Neural progenitor cell (in vitro differentiated cells): ENCODE measurements at regions not wholly inside any gene's neighbourhood (a gene's known extent, or its start where the extent isn't known, plus 50 kb on each side); places are given as distances from the start of the nearest gene placed in this dataset.
"Not testable (repeated sequence)": the region's sequence is repeated elsewhere in the genome, so short reads cannot be mapped to it uniquely, and the experiment has no call there.

Experiments
- DNase-seq: peaks from one replicate; pipeline ENCODE4 v3.0.0-alpha.2; 2016; ENCODE audit warnings: low spot score
- H2AFZ ChIP-seq: fragments of 200-600 bp; sonication (generic); replicated peaks from 2 replicates; pipeline ENCODE4 v1.6.1; 2016; ENCODE audit warnings: antibody characterized with exemption
- H3F3A ChIP-seq: fragments of 200-600 bp; sonication (generic); 2 replicates; pipeline ENCODE4 v1.6.1; 2016; ENCODE audit warnings: antibody characterized with exemption, low read depth
- H3K27ac ChIP-seq: fragments of 200-600 bp; sonication (generic); 2 replicates; pipeline ENCODE4 v1.5.1; 2016; ENCODE audit warnings: mild to moderate bottlenecking
- H3K27me3 ChIP-seq: fragments of 200-600 bp; sonication (generic); 2 replicates; pipeline ENCODE4 v1.6.1; 2016; ENCODE audit warnings: mild to moderate bottlenecking, moderate library complexity
- H3K36me3 ChIP-seq: fragments of 200-600 bp; sonication (generic); 2 replicates; pipeline ENCODE4 v1.5.1; 2016
- H3K4me1 ChIP-seq: fragments of 200-600 bp; sonication (generic); 2 replicates; pipeline ENCODE4 v1.6.1; 2016; ENCODE audit warnings: mixed run types
- H3K4me2 ChIP-seq: fragments of 200-600 bp; sonication (generic); 2 replicates; pipeline ENCODE4 v1.6.1; 2016
- H3K4me3 ChIP-seq: fragments of 200-600 bp; sonication (generic); 2 replicates; pipeline ENCODE4 v1.5.1; 2016
- H3K79me2 ChIP-seq: fragments of 200-600 bp; sonication (generic); 2 replicates; pipeline ENCODE4 v1.6.1; 2016; ENCODE audit warnings: low read depth
- H3K9ac ChIP-seq: fragments of 200-600 bp; sonication (generic); 2 replicates; pipeline ENCODE4 v1.6.1; 2016
- H3K9me3 ChIP-seq: fragments of 200-600 bp; sonication (generic); 2 replicates; pipeline ENCODE4 v1.5.1; 2016; ENCODE audit warnings: low read depth
- H4K20me1 ChIP-seq: fragments of 200-600 bp; sonication (generic); 2 replicates; pipeline ENCODE4 v1.6.1; 2016; ENCODE audit warnings: low read depth
- H3K27ac Mint-ChIP-seq: 3 replicates; pipeline ENCODE4 v1.8.0; 2021; ENCODE audit warnings: mixed read lengths
- H3K27me3 Mint-ChIP-seq: 2 replicates; pipeline ENCODE4 v1.8.0; 2022; ENCODE audit warnings: low read depth, mild to moderate bottlenecking, inconsistent platforms, moderate library complexity, mixed read lengths; ENCODE audit not compliant: insufficient read depth
- H3K36me3 Mint-ChIP-seq: 3 replicates; pipeline ENCODE4 v1.8.0; 2021; ENCODE audit warnings: mixed read lengths
- H3K4me1 Mint-ChIP-seq: 3 replicates; pipeline ENCODE4 v1.8.0; 2021; ENCODE audit warnings: mixed read lengths
- H3K4me3 Mint-ChIP-seq: 3 replicates; pipeline ENCODE4 v1.8.0; 2021; ENCODE audit warnings: mild to moderate bottlenecking, moderate library complexity, mixed read lengths
- H3K9me3 Mint-ChIP-seq: 3 replicates; pipeline ENCODE4 v1.8.0; 2020; ENCODE audit warnings: mixed read lengths
- EZH2 ChIP-seq: fragments of 200-600 bp; sonication (generic); IDR thresholded peaks from 2 replicates; pipeline ENCODE4 v1.6.1; 2017; ENCODE audit warnings: antibody characterized with exemption, mild to moderate bottlenecking, moderate library complexity
- EZH2phosphoT487 ChIP-seq: fragments of 200-600 bp; sonication (generic); IDR thresholded peaks from 2 replicates; pipeline ENCODE4 v1.6.1; 2017; ENCODE audit warnings: antibody characterized with exemption
- TF ChIP-seq, protein P1 (sequence below): fragments of 200-600 bp; sonication (generic); IDR thresholded peaks from 2 replicates; pipeline ENCODE4 v1.5.1; 2017; ENCODE audit warnings: antibody characterized with exemption, mild to moderate bottlenecking

- no peaks in the 10 kb centered on the region for H3K79me2 ChIP-seq
- Mint-ChIP-seq H3K4me1 (no peaks in the 10 kb centered on the region), H3K9me3 (peaks cover 3% of the 10 kb centered on the region), H3K27me3 (peaks cover 3% of the 10 kb centered on the region), H3K4me3 (no peak overlapping the region), H3K27ac (no peak overlapping the region), H3K36me3 (no peaks in the 10 kb centered on the region)
- H3F3A ChIP-seq: no peaks in the 10 kb centered on the region
- H3K9me3 ChIP-seq: no peaks in the 10 kb centered on the region
- no peak overlapping the region for H3K4me3 ChIP-seq
- H4K20me1 ChIP-seq: no peaks in the 10 kb centered on the region
- H3K27ac ChIP-seq: no peak overlapping the region
- no peaks in the 10 kb centered on the region for H3K36me3 ChIP-seq
- no peak overlapping the region for H3K9ac ChIP-seq
- no peak overlapping the region for H3K4me2 ChIP-seq
- H2AFZ ChIP-seq: no peak overlapping the region
- H3K4me1 ChIP-seq: no peaks in the 10 kb centered on the region
- H3K27me3 ChIP-seq: no peaks in the 10 kb centered on the region
- TF ChIP-seq EZH2: no peak
- no peak for TF ChIP-seq EZH2phosphoT487
- TF ChIP-seq, protein P1, sequence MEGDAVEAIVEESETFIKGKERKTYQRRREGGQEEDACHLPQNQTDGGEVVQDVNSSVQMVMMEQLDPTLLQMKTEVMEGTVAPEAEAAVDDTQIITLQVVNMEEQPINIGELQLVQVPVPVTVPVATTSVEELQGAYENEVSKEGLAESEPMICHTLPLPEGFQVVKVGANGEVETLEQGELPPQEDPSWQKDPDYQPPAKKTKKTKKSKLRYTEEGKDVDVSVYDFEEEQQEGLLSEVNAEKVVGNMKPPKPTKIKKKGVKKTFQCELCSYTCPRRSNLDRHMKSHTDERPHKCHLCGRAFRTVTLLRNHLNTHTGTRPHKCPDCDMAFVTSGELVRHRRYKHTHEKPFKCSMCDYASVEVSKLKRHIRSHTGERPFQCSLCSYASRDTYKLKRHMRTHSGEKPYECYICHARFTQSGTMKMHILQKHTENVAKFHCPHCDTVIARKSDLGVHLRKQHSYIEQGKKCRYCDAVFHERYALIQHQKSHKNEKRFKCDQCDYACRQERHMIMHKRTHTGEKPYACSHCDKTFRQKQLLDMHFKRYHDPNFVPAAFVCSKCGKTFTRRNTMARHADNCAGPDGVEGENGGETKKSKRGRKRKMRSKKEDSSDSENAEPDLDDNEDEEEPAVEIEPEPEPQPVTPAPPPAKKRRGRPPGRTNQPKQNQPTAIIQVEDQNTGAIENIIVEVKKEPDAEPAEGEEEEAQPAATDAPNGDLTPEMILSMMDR: no peak
- DNase-seq: no peak
Measured at GRCh38 chr17:33874617-33875060, 380.4 kb upstream of the CCL2 start.

GRCh38 chr17:33875973-33876372 is 379.1 kb upstream of the CCL2 start:
- Mint-ChIP-seq H3K4me3 (no peak overlapping the region), H3K27me3 (peaks cover 5% of the 10 kb centered on the region), H3K36me3 (no peaks in the 10 kb centered on the region), H3K9me3 (peaks cover 3% of the 10 kb centered on the region), H3K27ac (no peak overlapping the region), H3K4me1 (no peaks in the 10 kb centered on the region)
- no peak for DNase-seq
- H3K79me2 ChIP-seq: no peaks in the 10 kb centered on the region
- no peaks in the 10 kb centered on the region for H3K36me3 ChIP-seq
- no peak overlapping the region for H3K4me3 ChIP-seq
- H3K27ac ChIP-seq: no peak overlapping the region
- H3K9ac ChIP-seq: no peak overlapping the region
- no peaks in the 10 kb centered on the region for H3F3A ChIP-seq
- TF ChIP-seq EZH2phosphoT487: no peak
- TF ChIP-seq EZH2: no peak
- TF ChIP-seq, protein P1: no peak
- H3K27me3 ChIP-seq: no peaks in the 10 kb centered on the region
- H3K9me3 ChIP-seq: no peaks in the 10 kb centered on the region
- H3K4me2 ChIP-seq: no peak overlapping the region
- no peaks in the 10 kb centered on the region for H3K4me1 ChIP-seq
- no peak overlapping the region for H2AFZ ChIP-seq
- H4K20me1 ChIP-seq: no peaks in the 10 kb centered on the region

DNA sequence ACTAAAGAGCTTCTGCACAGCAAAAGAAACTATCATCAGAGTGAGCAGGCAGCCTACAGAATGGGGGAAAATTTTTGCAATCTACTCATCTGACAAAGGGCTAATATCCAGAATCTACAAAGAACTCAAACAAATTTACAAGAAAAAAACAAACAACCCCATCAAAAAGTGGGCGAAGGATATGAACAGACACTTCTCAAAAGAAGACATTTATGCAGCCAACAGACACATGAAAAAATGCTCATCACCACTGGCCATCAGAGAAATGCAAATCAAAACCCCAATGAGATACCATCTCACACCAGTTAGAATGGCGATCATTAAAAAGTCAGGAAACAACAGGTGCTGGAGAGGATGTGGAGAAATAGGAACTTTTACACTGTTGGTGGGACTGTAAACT is 372.8 kb upstream of the CCL2 start:
- H3K9me3 ChIP-seq, H3K4me1 Mint-ChIP-seq, H3K9ac ChIP-seq, DNase-seq, H3K27me3 ChIP-seq, H3F3A ChIP-seq, H3K4me3 Mint-ChIP-seq, H3K36me3 Mint-ChIP-seq, H3K27ac Mint-ChIP-seq, H2AFZ ChIP-seq, H3K36me3 ChIP-seq, H3K79me2 ChIP-seq, H3K4me1 ChIP-seq, H4K20me1 ChIP-seq, H3K4me2 ChIP-seq, H3K27me3 Mint-ChIP-seq, H3K4me3 ChIP-seq, H3K9me3 Mint-ChIP-seq, H3K27ac ChIP-seq: not testable (repeated sequence)

DNA sequence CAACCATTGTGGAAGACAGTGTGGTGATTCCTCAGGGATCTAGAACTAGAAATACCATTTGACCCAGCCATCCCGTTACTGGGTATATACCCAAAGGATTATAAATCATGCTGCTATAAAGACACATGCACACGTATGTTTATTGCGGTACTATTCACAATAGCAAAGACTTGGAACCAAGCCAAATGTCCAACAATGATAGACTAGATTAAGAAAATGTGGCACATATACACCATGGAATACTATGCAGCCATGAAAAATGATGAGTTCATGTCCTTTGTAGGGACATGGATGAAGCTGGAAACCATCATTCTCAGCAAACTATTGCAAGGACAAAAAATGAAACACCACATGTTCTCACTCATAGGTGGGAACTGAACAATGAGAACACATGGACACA is 372.4 kb upstream of the CCL2 start:
- H3K27ac Mint-ChIP-seq, H3K4me1 ChIP-seq, H3K27ac ChIP-seq, H3F3A ChIP-seq, H3K9me3 ChIP-seq, H3K9me3 Mint-ChIP-seq, H3K79me2 ChIP-seq, H3K36me3 ChIP-seq, H3K9ac ChIP-seq, H3K4me3 Mint-ChIP-seq, H4K20me1 ChIP-seq, H3K4me3 ChIP-seq, H2AFZ ChIP-seq, H3K27me3 ChIP-seq, H3K27me3 Mint-ChIP-seq, H3K4me2 ChIP-seq, H3K36me3 Mint-ChIP-seq, DNase-seq, H3K4me1 Mint-ChIP-seq: not testable (repeated sequence)
